VCaP (cell line): ENCODE measurements at regions not wholly inside any gene's neighbourhood (a gene's known extent, or its start where the extent isn't known, plus 50 kb on each side); places are given as distances from the start of the nearest gene placed in this dataset.
"Not testable (repeated sequence)": the region's sequence is repeated elsewhere in the genome, so short reads cannot be mapped to it uniquely, and the experiment has no call there.

ENCODE experiments used
- H3K27ac ChIP-seq: fragments of 450-650 bp; 2 replicates; pipeline ENCODE4 v1.5.1; 2017
- TF ChIP-seq, protein P1 (sequence below): fragments of 450-650 bp; conservative IDR thresholded peaks from 2 replicates; pipeline ENCODE4 v1.5.1; 2017; ENCODE audit warnings: mild to moderate bottlenecking, moderate library complexity

DNA sequence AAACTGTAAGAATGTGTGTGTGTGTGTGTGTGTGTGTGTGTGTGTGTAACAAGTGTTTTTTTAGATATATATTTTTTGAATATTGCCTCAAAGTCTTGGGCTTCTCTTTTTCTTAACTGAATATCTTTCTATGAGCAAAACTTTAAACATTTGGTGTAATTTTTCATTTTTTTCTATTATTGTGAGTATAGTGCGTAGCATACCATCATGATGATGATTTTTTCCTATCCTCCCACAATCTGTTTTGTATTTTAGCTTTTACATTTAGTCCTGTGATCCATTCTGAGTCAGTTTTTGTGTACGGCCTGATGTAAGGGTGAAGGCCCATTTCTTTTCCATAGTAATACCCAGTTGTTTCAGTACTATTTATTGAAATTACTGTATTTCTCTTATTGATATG lies 680.6 kb downstream of the TTLL7 start:
- TF ChIP-seq, protein P1, sequence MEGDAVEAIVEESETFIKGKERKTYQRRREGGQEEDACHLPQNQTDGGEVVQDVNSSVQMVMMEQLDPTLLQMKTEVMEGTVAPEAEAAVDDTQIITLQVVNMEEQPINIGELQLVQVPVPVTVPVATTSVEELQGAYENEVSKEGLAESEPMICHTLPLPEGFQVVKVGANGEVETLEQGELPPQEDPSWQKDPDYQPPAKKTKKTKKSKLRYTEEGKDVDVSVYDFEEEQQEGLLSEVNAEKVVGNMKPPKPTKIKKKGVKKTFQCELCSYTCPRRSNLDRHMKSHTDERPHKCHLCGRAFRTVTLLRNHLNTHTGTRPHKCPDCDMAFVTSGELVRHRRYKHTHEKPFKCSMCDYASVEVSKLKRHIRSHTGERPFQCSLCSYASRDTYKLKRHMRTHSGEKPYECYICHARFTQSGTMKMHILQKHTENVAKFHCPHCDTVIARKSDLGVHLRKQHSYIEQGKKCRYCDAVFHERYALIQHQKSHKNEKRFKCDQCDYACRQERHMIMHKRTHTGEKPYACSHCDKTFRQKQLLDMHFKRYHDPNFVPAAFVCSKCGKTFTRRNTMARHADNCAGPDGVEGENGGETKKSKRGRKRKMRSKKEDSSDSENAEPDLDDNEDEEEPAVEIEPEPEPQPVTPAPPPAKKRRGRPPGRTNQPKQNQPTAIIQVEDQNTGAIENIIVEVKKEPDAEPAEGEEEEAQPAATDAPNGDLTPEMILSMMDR = no peak
- no peak overlapping the region for H3K27ac ChIP-seq

DNA sequence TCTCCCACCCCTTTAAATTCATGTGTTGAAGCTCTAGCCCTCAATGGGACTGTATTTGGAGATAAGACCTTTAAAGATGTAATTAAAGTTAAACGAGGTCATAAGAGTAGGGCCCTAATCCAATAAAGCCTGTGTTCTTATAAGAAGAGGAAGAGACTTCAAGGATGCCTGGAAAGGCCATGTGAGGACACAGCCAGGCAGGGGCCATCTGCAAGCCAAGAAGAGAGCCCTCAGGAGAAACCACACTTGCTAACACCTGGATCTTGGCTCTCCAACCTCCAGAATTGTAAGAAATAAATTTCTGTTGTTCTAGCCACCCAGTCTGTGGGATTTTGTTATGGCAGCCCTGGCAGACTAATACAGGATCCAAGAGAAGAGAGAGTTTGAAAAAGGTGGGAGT lies 683.5 kb downstream of the TTLL7 start:
- H3K27ac ChIP-seq = not testable (repeated sequence)

DNA sequence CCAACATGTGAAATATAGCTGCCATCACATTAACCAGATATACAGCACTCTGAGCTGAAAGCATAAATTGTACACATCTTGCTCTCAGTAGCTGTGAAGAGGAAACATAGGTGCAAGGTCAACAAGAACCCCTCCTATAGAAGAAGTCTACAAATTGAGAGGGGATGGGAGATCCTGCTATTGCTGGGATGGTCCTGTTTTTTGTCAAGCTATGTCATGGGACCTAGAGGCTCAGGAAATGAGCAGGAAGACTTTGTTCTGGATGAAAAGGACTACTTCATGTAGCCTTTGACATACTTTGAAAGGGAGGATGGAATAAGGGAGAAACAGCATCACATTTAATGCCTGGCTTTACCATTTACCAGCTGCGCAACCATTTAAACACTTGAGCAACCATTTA lies 688.8 kb downstream of the TTLL7 start:
- H3K27ac ChIP-seq = not testable (repeated sequence)

DNA sequence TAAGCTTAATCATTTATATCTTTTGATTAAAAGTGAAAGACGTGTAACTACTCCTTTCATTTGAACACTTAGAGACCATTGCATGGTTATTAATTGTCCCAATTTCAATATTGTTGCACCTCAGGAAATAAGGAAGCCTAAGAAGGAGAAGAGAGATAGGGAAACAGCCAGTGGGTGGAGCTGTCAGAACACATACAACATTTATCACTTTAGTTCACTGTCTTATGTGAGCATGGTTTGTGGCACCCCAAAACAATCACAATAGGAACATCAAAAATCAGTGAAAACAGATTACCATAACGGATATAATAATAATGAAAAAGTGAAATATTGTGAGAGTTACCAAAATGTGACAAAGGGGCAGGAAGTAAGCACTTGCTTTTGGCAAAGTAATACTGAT lies 689.9 kb downstream of the TTLL7 start:
- H3K27ac ChIP-seq = not testable (repeated sequence)
- TF ChIP-seq, protein P1 = peak; percentile 13; the same call in 1 of the 2 replicates

DNA sequence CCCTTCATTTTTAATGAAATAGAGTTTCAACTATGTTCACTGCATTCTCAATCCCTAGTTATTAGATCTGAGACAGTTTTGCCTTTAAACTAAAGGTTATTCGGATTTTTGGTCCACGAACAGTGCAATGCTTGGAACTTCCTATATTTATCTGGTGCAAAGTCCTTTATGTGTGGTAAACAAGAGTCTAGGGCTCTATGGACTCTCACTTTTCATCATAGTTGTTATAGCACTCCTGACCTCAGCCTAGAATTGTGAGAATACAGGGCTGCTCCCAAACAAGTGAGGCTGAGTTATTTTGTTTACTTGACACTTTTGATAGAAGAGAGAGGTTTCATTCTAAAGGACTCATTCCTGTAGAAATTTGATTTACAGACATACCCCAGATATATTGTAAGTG lies 692.1 kb downstream of the TTLL7 start:
- H3K27ac ChIP-seq = not testable (repeated sequence)

DNA sequence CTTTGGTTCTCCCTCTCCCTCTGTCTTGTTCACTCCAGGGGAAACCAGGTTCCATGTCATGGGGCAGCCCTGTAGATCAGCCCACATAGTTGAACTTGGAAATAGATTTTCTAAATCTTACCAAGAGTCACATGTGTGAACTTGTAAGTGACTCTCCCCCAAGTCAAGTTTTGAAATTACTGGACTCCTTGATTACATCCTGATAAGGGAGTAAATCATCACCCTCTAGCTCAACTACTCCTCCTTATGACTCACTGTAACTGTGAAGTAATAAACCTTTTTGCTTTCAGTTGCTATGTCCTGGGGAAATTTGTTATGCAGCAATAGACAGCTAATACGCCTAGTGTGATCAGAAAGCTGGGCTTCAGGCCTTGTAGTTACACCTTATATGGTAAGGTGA lies 703.3 kb downstream of the TTLL7 start:
- H3K27ac ChIP-seq = not testable (repeated sequence)

DNA sequence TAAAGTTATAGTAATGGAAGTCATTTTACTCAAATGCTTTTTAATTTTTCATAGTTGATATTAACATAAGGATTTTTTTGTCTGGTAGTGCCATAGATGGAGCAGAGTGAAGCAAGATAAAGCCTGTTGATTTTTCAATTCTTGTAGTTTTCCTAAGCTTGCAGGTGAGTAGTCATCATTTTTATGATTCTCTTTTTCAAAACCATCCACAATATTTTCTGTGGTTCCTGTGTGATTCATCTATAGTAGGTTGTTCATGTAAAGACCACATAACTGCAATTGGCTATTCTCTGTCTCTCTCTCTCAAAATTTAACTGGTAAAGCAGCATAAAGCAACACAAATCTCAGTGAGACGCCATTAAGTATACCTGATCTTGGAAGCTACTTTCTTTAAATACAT lies 711.5 kb downstream of the TTLL7 start:
- not testable (repeated sequence) for H3K27ac ChIP-seq

DNA sequence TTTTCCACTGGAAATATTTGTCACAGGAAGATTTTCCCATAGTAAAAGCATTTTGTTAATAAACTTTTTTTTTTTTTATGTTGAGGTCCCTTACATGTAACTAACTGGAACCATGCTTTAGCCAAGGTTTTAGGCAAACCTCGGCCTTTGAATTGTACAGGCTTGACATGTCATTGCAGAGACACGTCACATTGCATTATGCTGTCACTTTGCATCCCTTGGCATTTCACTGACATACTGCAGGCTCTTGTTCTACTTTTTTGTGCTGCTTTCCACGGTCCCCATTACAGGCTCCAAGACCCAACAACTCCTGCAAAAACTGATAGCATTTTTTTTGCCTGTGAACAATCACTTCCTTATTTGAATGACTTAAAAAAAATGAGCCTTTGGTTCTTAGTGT lies 724.3 kb downstream of the TTLL7 start:
- not testable (repeated sequence) for H3K27ac ChIP-seq

DNA sequence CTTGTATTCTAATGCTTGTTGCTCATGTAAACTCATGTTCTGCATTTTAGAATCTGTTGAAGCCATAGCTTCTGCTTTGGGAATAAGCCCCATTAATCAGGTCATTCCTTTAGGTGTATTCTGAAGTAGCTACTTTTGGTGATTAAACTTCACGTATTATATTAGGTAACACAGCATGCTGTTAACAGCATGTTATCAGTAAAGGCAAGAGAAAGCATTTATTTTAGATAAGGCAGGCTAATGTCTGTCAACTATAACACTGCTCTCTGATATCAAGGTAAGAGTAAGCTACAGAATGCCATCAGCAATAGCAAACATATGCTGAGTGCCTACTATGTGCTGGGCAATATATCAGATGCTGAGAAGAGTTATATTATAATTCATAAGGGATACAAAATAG lies 726.4 kb downstream of the TTLL7 start:
- H3K27ac ChIP-seq = not testable (repeated sequence)

DNA sequence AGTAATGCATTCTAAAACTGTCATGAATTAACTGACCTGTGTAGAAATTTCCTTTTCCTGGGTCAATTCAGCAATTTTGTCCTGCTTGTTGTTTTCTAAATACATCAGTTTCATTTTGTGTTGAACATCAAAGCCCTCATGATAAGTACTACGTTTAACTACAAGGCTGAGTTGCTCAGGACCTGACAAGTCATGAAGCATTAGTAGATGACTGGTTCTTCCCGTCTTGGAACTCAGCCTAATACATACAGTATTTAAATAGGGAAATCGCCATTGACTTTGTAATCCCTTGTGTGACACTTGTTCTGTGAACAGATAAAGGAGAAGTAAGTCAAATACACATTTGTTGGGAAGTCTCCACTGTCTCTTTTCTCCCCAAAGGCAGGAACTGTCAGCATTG lies 727.1 kb downstream of the TTLL7 start:
- H3K27ac ChIP-seq = not testable (repeated sequence)

DNA sequence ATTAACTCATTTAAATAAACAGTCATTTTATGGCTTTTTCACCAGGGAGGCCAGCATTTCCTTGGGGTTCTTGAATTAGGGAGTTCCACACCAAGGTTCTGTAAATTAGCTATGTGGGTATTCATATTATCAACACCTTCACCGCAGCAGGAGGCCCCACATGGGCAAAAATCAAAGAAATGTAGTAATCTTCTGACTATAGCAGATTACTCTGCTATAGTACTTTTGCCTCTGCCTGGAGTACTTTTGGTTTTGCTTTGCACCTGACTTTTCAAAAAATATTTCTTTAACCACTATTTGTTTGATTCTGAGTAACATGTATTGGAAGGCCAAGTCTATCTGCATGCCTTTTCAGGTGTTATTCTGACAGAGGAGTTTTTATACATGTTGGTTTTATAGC lies 728.1 kb downstream of the TTLL7 start:
- H3K27ac ChIP-seq = not testable (repeated sequence)

DNA sequence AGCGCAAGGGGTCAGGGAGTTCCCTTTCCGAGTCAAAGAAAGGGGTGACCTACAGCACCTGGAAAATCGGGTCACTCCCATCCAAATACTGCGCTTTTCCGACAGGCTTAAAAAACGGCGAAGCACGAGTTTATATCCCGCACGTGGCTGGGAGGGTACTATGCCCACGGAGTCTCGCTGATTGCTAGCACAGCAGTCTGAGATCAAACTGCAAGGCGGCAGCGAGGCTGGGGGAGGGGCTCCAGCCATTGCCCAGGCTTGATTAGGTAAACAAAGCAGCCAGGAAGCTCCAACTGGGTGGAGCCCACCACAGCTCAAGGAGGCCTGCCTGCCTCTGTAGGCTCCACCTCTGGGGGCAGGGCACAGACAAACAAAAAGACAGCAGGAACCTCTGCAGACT lies 735.1 kb downstream of the TTLL7 start:
- H3K27ac ChIP-seq = not testable (repeated sequence)

DNA sequence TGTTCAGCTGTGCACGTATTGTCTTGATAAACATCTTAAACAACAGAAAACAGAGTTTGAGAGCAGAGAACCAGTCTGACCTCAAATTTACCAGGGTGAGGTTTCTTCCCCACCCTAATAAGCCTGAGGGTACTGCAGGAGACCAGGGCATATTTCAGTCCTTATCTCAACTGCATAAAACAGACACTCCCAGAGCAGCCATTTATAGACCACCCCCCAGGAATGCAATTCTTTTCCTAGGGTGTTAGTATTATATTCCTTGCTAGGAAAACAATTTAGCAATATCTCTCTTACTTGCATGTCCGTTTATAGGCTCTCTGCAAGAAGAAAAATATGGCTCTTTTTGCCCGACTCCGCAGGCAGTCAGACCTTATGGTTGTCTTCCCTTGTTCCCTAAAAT lies 747.2 kb downstream of the TTLL7 start:
- H3K27ac ChIP-seq = not testable (repeated sequence)

DNA sequence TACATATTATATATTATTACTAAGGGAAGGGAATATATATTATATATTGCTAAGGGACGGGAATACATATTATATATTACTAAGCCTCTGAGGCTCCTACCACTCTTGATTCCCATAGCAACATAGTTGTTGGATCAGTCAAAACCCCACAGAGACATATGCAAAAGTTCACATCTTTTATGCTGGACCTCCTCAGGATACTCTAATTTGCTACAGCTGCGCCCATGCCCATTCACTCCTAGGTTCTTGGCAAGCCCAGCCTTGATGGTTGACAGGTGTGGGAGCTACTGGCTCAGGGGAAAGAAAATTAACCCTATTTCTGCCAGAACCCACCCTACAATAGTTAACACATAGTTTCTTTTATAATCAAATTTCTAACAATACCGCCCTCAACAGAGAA lies 752.2 kb downstream of the TTLL7 start:
- H3K27ac ChIP-seq = not testable (repeated sequence)

DNA sequence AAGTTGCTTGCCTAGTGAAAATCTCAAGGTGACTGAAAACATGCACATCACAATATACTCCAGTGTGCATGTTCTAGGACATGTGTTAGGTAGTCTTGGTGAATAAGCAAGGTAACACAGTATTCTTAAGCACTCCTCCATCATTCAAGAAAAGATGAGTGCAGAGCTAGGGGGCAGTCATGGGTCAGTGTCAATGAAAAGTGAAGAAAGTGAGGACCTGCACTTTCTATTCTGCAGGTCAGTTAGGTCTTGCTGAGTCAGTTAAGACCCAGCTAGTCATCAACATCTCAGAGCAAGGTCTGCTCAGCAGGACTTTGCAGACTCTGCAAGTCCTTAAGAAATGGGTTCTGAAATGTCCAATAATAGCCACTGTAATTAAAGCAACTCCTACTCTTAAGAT lies 754.1 kb downstream of the TTLL7 start:
- not testable (repeated sequence) for H3K27ac ChIP-seq

DNA sequence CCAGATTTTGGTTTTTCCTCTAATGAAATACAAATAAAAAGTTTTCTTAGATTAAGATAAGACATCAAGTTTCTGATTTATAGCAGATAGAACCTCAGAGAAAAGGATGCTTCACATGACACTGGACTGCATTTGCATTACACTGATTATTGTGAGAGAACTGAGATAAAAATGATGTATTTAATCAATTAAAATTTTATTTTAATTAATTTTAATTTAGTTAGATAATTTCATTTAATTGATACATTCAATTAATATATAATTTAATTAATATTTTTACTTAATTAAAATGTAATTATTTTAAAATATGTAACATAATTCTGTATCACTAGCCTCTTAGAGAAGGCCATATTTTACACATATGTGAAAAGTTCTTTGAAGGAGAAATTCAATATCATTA lies 759.4 kb downstream of the TTLL7 start:
- not testable (repeated sequence) for H3K27ac ChIP-seq

DNA sequence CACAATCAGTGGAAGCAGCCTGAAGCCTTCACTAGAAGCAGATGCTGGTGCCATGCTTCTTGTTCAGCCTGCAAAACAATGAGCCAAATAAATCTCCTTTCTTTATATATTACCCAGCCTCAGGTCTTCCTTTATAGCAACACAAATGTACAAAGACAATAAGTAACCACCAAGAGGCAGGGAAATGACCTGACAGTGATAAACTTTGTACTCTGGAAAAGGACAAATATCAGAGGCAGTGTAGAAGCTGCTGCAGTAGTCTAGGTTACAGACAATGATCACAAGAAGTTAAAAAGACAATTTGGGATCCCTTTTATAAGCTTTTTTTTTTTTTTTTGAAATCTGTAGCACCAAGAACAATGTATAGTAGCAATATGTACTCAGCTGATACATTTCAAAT lies 760.3 kb downstream of the TTLL7 start:
- not testable (repeated sequence) for H3K27ac ChIP-seq

DNA sequence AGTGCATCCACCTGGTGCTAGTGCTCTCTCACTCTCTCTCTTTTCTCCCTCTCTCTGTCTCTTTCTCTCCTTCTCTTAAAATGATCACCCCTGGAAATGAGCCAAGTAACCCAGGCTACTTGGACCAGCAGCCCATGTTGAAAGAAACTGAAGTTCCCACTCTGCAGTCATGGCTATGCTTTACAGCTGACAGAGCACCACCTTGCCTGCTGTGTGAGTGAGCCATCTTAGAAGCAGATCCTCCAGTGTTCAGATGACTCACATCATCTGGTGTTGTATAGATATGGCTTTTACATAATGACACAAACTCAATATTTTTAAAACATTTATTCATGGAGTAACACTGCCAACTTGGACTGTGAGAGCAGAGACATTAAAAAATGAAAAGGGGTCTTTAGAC lies 779.1 kb downstream of the TTLL7 start:
- not testable (repeated sequence) for H3K27ac ChIP-seq

DNA sequence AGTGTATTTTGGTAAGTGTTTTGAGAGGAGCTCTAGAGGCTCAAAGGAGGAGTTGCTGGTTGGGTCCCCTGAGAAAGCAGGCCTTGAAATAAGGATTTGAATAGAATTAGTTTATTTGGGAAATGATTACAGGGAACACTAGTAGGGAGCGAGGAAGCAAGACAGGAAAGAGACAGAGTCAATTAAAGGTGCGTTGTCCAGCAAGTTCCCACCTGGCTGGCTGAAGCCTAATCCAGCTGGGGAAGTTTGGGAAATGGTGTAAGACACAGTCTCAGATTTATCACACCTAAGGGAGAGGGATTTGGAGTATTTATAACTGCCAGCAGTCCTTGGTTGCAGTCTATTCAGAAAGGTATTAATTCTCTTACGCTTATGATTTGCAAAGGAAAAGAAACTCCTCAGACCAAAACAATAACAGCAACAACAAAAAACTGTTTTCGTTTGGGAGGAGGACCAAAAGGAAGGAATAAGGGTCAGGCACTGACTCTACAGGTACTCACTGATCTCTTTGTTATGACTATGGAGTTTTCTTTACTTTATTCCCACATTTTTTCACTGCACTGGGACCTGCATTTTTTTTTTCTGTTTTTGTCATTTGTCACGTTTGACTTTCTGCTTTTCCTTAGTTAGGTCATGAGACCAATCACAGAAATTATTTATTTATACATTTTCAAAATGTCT lies 780.8 kb downstream of the TTLL7 start:
- not testable (repeated sequence) for H3K27ac ChIP-seq

DNA sequence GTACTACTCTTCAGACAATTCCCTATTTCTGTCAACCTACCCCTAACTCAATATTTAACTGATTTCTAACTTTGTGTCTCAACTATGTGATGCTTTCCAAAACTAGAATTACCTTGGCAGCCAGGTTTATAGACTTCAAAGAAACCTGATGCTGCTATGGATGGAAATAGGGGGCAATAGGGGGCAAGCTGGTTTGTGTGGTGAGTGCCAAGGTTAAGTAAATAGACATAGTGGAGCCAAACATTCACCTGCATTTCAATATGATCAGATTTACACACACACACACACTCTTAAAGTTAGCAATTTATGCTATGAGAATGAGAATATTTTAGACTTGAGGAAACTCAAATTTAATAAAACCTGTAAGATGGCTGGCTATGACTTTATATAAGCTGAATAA lies 784.6 kb downstream of the TTLL7 start:
- H3K27ac ChIP-seq = not testable (repeated sequence)

DNA sequence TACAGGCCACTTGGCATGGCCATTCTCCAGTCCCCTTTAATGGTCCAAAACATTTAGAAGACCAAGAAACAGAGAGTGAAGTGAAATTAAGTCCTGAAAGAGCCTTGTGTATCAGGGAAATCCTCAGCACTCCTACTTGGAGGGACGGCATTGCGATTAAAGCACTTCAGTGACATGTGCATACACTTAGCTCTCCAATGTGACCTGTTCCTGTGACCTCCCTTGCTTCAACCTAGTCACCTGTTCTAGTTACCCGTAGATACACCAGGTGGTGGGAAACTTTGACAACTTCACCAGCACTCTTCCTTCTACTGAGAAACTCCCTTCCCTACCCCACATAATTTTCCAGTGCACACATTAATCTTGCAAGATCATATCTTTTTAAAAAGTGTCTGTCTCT lies 785.3 kb downstream of the TTLL7 start:
- H3K27ac ChIP-seq = not testable (repeated sequence)
